Stomach smooth muscle (tissue), 2 donors: ENCODE measurements at regions not wholly inside any gene's neighbourhood (a gene's known extent, or its start where the extent isn't known, plus 50 kb on each side); places are given as distances from the start of the nearest gene placed in this dataset.

ENCODE experiments used
- H3K27ac ChIP-seq: one replicate; pipeline ENCODE4 v1.7.0; 2013; ENCODE audit warnings: mild to moderate bottlenecking, low read length, inconsistent platforms
- H3K27me3 ChIP-seq, 2 donors: one replicate each; pipeline ENCODE4 v1.7.0; 2013; ENCODE audit warnings: low read length in 2 of 2; ENCODE audit not compliant: insufficient read depth in 2 of 2, control insufficient read depth in 1 of 2
- H3K36me3 ChIP-seq, 2 donors: one replicate each; pipeline ENCODE4 v1.7.0; 2013; ENCODE audit warnings: low read length in 2 of 2; ENCODE audit not compliant: control insufficient read depth in 2 of 2, insufficient read depth in 2 of 2
- H3K4me1 ChIP-seq: one replicate; pipeline ENCODE4 v1.7.0; 2013; ENCODE audit warnings: low read length; ENCODE audit not compliant: control insufficient read depth, insufficient read depth
- H3K4me3 ChIP-seq, 2 donors: one replicate each; pipeline ENCODE4 v1.7.0; 2013; ENCODE audit warnings: low read length in 2 of 2
- H3K9ac ChIP-seq, 2 donors: one replicate each; pipeline ENCODE4 v1.7.0; 2013; ENCODE audit warnings: low read length in 2 of 2, mild to moderate bottlenecking in 1 of 2
- H3K9me3 ChIP-seq, 2 donors: one replicate each; pipeline ENCODE4 v1.7.0; 2013; ENCODE audit warnings: low read length in 2 of 2; ENCODE audit not compliant: control insufficient read depth in 2 of 2
- donor health status: healthy.
- donor health status: Pancreatic carcinoma.

GRCh38 chr20:29687438-29687837, 1570.0 kb upstream of the DEFB115 start:
- Histone ChIP-seq H3K27ac (no peak overlapping the region), H3K4me3 (no peak overlapping the region)

GRCh38 chr20:29689411-29690225, 1567.8 kb upstream of the DEFB115 start:
- Histone ChIP-seq H3K4me1 (no peaks in the 10 kb centered on the region), H3K27me3 (no peaks in the 10 kb centered on the region), H3K27ac (no peak overlapping the region), H3K9me3 (no peaks in the 10 kb centered on the region), H3K4me3 (no peak overlapping the region), H3K9ac (no peak overlapping the region), H3K36me3 (no peaks in the 10 kb centered on the region)

More at GRCh38 chr20:29687438-29687837, 1570.0 kb upstream of the DEFB115 start:
- H3K27me3 ChIP-seq = no peaks in the 10 kb centered on the region
- H3K9me3 ChIP-seq = no peaks in the 10 kb centered on the region
- no peaks in the 10 kb centered on the region for H3K36me3 ChIP-seq
- no peaks in the 10 kb centered on the region for H3K4me1 ChIP-seq
- no peak overlapping the region for H3K9ac ChIP-seq

- H3K9me3 ChIP-seq = no peaks in the 10 kb centered on the region
- no peak overlapping the region for H3K4me3 ChIP-seq
- no peak overlapping the region for H3K27ac ChIP-seq
- no peaks in the 10 kb centered on the region for H3K36me3 ChIP-seq
- no peaks in the 10 kb centered on the region for H3K4me1 ChIP-seq
- no peak overlapping the region for H3K9ac ChIP-seq
- H3K27me3 ChIP-seq = no peaks in the 10 kb centered on the region
Measured at GRCh38 chr20:29690274-29690673, 1567.2 kb upstream of the DEFB115 start.

GRCh38 chr20:29740601-29740950, 1516.9 kb upstream of the DEFB115 start:
- no peak overlapping the region for H3K9ac ChIP-seq
- H3K27ac ChIP-seq = no peak overlapping the region
- peaks cover 0 to 8% of the 10 kb centered on the region in 2 donors for H3K27me3 ChIP-seq
- no peaks in the 10 kb centered on the region for H3K36me3 ChIP-seq
- H3K4me1 ChIP-seq = no peaks in the 10 kb centered on the region
- H3K4me3 ChIP-seq = no peak overlapping the region
- peaks cover 2 to 5% of the 10 kb centered on the region in 2 donors for H3K9me3 ChIP-seq

DNA sequence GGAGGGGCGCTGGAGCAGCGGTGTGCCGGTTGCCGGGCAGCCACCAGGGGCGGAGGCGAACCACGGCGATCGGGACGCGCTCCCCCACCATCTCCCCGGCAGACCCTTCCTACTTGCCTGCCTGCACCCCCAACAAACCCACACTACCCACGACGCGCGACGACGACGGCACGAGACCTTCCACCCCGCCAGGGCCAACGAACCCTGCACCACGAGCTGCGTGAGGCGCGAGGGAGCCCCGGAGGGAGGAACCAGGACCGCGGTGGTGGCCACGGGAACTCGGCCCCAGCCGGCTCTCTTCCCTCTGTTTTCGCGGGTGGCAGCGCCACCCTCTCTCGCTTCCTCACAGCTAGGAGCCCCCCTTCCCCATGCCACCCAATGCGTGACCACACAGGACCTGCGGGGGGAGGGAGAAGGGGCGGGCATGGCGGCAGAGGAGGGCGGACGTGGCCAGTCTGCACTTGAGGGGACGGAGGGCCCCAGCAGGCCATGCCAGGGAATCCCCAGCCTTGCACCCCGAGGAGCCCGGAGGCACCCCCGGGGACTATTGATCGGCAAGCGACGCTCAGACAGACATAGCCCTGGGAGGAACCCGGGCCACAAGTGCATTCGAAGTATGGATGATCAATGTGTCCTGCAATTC, 1516.4 kb upstream of the DEFB115 start:
- peaks cover 0 to 8% of the 10 kb centered on the region in 2 donors for H3K27me3 ChIP-seq

DNA sequence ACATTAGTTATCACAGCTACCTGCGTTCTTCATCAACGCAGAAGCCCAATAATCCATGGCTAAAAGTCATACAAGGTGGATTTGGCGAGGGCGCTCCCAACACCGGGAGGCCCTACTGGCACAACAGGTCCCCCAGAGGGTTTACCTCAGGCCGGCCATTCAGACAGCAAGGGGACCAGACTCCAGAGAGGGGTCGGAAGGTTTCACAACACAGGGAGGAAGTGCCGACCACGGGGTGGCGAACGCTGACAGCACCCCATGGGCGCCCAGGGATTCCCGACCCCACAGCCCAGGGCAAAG, 1515.9 kb upstream of the DEFB115 start:
- Histone ChIP-seq H3K9ac (no peak overlapping the region), H3K27me3 (peaks cover 0 to 8% of the 10 kb centered on the region in 2 donors), H3K4me3 (no peak overlapping the region), H3K9me3 (peaks cover 2 to 5% of the 10 kb centered on the region in 2 donors), H3K36me3 (no peaks in the 10 kb centered on the region), H3K27ac (no peak overlapping the region), H3K4me1 (no peaks in the 10 kb centered on the region)

More for the DNA sequence above, 1516.4 kb upstream of the DEFB115 start:
- Histone ChIP-seq H3K4me1 (no peaks in the 10 kb centered on the region), H3K9ac (no peak overlapping the region), H3K36me3 (no peaks in the 10 kb centered on the region), H3K4me3 (no peak overlapping the region), H3K27ac (no peak overlapping the region), H3K9me3 (peaks cover 2 to 5% of the 10 kb centered on the region in 2 donors)

DNA sequence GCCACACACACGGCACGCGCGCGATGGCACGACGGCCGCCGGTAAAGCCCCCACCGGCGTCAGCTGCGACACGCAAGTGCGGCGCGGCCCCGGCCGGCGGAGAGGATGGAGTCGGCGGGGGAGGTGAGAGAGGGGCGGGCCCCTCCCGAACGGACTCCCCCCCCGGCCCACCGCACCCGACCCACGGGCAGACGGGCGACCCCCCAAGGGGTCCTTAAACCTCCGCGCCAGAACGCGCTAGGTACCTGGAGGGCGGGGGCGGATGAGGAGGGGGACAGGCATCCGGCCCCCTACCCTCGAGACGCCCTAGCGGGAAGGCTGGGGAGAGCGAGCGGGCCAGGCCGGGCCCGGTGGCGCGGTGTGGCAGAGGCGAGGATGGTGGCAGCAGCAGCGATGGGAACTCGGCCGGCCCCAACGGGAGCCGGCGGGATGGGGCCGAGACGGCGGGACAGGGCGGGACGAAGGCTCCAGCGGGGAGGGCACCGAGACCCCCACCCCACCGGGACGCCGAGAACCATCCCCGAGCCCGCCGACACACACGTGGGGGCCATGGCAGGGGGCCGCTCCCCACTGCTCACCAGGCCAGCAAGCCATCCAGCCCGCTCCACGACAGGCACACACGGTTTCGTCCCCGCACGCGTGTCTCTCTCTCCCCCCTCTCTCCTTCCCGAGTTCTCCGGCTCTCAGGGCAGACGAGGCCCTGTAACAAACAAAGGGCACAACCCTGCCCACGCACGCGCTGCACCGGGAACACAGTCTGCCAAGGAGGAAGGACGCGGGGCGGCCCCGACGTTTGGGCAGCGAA, 1515.4 kb upstream of the DEFB115 start:
- peaks cover 2 to 5% of the 10 kb centered on the region in 2 donors for H3K9me3 ChIP-seq
- H3K4me3 ChIP-seq = no peak overlapping the region

DNA sequence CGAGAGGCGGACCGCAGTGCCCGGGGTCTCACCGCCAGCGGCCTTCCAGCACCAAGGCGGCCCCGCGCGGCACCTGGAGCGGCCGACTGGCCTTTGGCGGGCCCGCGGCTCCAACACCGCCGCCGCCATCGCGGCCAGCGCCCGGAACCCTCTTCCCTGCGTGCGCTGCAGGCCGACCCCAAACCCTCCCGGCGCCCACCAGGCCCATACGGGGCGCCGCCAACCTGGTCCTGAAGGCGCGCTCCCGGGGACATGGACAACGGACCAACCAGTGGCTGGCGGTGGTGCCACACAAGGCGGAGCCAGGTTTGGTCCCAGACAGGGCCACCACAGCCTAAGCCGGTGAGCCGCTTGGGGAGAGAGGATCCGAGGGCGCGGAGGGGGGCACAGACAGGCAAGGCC, 1514.8 kb upstream of the DEFB115 start:
- no peak overlapping the region for H3K9ac ChIP-seq
- no peak overlapping the region for H3K4me3 ChIP-seq
- H3K9me3 ChIP-seq = peaks cover 2 to 5% of the 10 kb centered on the region in 2 donors
- H3K27ac ChIP-seq = no peak overlapping the region
- no peaks in the 10 kb centered on the region for H3K4me1 ChIP-seq
- H3K27me3 ChIP-seq = peaks cover 0 to 8% of the 10 kb centered on the region in 2 donors
- H3K36me3 ChIP-seq = no peaks in the 10 kb centered on the region

More for the DNA sequence above, 1515.4 kb upstream of the DEFB115 start:
- no peak overlapping the region for H3K9ac ChIP-seq
- H3K36me3 ChIP-seq = no peaks in the 10 kb centered on the region
- no peak overlapping the region for H3K27ac ChIP-seq
- H3K4me1 ChIP-seq = no peaks in the 10 kb centered on the region
- peaks cover 0 to 8% of the 10 kb centered on the region in 2 donors for H3K27me3 ChIP-seq

DNA sequence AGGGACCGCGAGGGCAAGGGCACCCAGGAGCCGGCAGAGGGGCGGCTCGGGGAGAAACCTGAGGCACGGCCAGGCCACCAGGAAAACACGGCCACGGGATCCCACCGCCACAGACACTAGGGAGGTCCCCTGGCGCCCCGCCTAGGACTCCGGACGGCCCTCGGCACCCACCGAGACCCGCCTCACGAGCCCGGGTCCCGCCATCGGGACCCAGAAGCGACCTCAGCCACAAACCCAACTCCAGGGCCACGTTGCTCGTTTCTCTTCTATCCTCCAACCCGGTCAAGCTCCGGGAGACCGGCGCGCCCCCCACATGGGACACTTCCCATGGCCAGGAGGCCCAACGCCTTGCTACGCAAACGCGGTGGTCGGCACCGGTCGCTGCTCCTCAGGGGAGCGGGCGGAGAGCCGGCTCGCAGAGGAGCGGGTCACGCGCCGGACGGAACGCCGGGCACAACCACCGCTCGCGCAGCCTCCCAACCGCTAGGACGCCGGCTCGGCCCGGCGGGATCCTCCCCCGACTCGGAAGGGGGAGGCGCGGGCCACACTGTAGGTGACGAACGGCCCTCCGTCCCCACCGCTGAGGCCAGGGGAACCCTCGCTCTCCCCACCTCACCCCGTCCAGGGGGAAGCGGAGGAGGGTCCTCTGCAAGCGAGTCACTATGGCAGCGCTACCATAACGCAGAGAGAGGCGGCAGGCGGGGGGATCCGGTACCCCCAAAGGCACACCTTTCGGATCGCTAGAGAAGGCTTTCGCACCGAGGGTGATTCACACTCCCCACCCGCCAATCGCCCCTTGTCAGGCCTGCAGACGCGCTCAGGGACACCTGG, 1514.1 kb upstream of the DEFB115 start:
- no peaks in the 10 kb centered on the region for H3K36me3 ChIP-seq
- no peak overlapping the region for H3K27ac ChIP-seq
- no peak overlapping the region for H3K4me3 ChIP-seq
- H3K9me3 ChIP-seq = peaks cover 2 to 5% of the 10 kb centered on the region in 2 donors
- no peak overlapping the region for H3K9ac ChIP-seq
- H3K27me3 ChIP-seq = peaks cover 0 to 8% of the 10 kb centered on the region in 2 donors
- H3K4me1 ChIP-seq = no peaks in the 10 kb centered on the region

GRCh38 chr20:29744071-29744470, 1513.4 kb upstream of the DEFB115 start:
- H3K27me3 ChIP-seq = peaks cover 0 to 8% of the 10 kb centered on the region in 2 donors
- H3K9me3 ChIP-seq = peaks cover 2 to 5% of the 10 kb centered on the region in 2 donors
- H3K4me1 ChIP-seq = no peaks in the 10 kb centered on the region
- H3K4me3 ChIP-seq = no peak overlapping the region
- no peaks in the 10 kb centered on the region for H3K36me3 ChIP-seq
- H3K27ac ChIP-seq = no peak overlapping the region
- H3K9ac ChIP-seq = no peak overlapping the region
